Astrocyte (in vitro differentiated cells and primary cell): ENCODE measurements at regions not wholly inside any gene's neighbourhood (a gene's known extent, or its start where the extent isn't known, plus 50 kb on each side); places are given as distances from the start of the nearest gene placed in this dataset.

Experiments used
- DNase-seq: peaks from one replicate; pipeline ENCODE4 v3.0.0-alpha.2; 2010; ENCODE audit warnings: low read depth
- FAIRE-seq: peaks from 2 replicates; lab custom pipeline; 2011; peaks lifted over from hg19 to GRCh38; lab: Jason Lieb, UNC
- H2AFZ ChIP-seq: 2 replicates; pipeline ENCODE4 v1.6.0; 2012; ENCODE audit warnings: low read depth, low read length, inconsistent platforms
- H3K27ac ChIP-seq: 2 replicates; pipeline ENCODE4 v1.5.1; 2011; ENCODE audit warnings: low read depth, low read length, inconsistent platforms
- H3K27me3 ChIP-seq: 2 replicates; pipeline ENCODE4 v1.6.0; 2011; ENCODE audit warnings: low read length, inconsistent platforms; ENCODE audit not compliant: insufficient read depth
- H3K36me3 ChIP-seq: 2 replicates; pipeline ENCODE4 v1.5.1; 2011; ENCODE audit warnings: low read length, inconsistent platforms; ENCODE audit not compliant: insufficient read depth
- H3K4me1 ChIP-seq: 2 replicates; pipeline ENCODE4 v1.5.1; 2011; ENCODE audit warnings: low read length, inconsistent platforms; ENCODE audit not compliant: insufficient read depth
- H3K4me2 ChIP-seq: 2 replicates; pipeline ENCODE4 v1.6.0; 2012; ENCODE audit warnings: low read length, inconsistent platforms
- H3K4me3 ChIP-seq: 2 replicates; pipeline ENCODE4 v1.5.1; 2011; ENCODE audit warnings: low read depth, mild to moderate bottlenecking, low read length, inconsistent platforms; ENCODE audit not compliant: insufficient read depth
- H3K79me2 ChIP-seq: 2 replicates; pipeline ENCODE4 v1.6.0; 2012; ENCODE audit warnings: mild to moderate bottlenecking, low read length, inconsistent platforms; ENCODE audit not compliant: insufficient read depth
- H3K9ac ChIP-seq: 2 replicates; pipeline ENCODE4 v1.6.0; 2012; ENCODE audit warnings: mild to moderate bottlenecking, low read length, inconsistent platforms
- H3K9me3 ChIP-seq: 2 replicates; pipeline ENCODE4 v1.5.1; 2012; ENCODE audit warnings: low read depth, mild to moderate bottlenecking, low read length, inconsistent platforms; ENCODE audit not compliant: insufficient read depth
- H4K20me1 ChIP-seq: 2 replicates; pipeline ENCODE4 v1.6.0; 2012; ENCODE audit warnings: low read length, inconsistent platforms; ENCODE audit not compliant: insufficient read depth
- H3K27ac Mint-ChIP-seq: one replicate; pipeline ENCODE4 v1.8.0; 2021; ENCODE audit warnings: mild to moderate bottlenecking, mixed read lengths; ENCODE audit not compliant: unreplicated experiment
- H3K27me3 Mint-ChIP-seq: one replicate; pipeline ENCODE4 v1.8.0; 2021; ENCODE audit warnings: low read depth, mixed read lengths; ENCODE audit not compliant: unreplicated experiment
- H3K36me3 Mint-ChIP-seq: one replicate; pipeline ENCODE4 v1.8.0; 2021; ENCODE audit warnings: low read depth, mixed read lengths; ENCODE audit not compliant: unreplicated experiment
- H3K4me1 Mint-ChIP-seq: one replicate; pipeline ENCODE4 v1.8.0; 2021; ENCODE audit warnings: low read depth, mixed read lengths; ENCODE audit not compliant: unreplicated experiment
- H3K4me3 Mint-ChIP-seq: one replicate; pipeline ENCODE4 v1.8.0; 2021; ENCODE audit warnings: mild to moderate bottlenecking, moderate library complexity, mixed read lengths; ENCODE audit not compliant: unreplicated experiment
- H3K9me3 Mint-ChIP-seq: one replicate; pipeline ENCODE4 v1.8.0; 2021; ENCODE audit warnings: mild to moderate bottlenecking, mixed read lengths; ENCODE audit not compliant: unreplicated experiment
- EZH2 ChIP-seq: IDR thresholded peaks from 2 replicates; pipeline ENCODE4 v1.6.1; 2012; ENCODE audit warnings: mild to moderate bottlenecking, low read length, inconsistent platforms; ENCODE audit not compliant: insufficient read depth
- TF ChIP-seq, protein P1 (sequence below): IDR thresholded peaks from 2 replicates; pipeline ENCODE4 v1.5.1; 2011; ENCODE audit warnings: low read depth, mild to moderate bottlenecking, inconsistent platforms, low read length, moderate library complexity; ENCODE audit not compliant: insufficient read depth

DNA sequence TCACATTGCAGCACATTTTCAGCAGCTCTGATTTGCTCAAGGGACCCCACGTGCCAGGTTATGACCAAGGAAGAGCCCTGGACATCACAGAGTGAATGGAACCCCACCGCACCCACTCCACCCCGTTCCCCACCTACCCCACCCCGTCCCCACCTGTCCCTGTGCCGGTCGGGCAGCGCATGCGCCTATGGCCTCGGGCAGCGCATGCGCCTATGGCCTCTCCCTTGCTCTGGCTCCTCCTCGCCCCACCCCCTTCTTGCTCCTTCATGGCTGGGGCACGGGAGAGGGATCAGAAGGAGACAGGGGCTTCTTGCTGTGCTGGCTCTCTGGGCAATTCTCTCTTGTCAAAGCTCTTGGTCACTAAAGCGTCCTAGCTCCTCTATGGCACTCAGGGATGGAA is 371.8 kb upstream of the HS6ST1 start:
- H3K36me3 Mint-ChIP-seq, result no peaks in the 10 kb centered on the region
- FAIRE-seq, result no peak
- H3K4me1 Mint-ChIP-seq, result no peaks in the 10 kb centered on the region
- no peak for TF ChIP-seq EZH2
- TF ChIP-seq, protein P1, sequence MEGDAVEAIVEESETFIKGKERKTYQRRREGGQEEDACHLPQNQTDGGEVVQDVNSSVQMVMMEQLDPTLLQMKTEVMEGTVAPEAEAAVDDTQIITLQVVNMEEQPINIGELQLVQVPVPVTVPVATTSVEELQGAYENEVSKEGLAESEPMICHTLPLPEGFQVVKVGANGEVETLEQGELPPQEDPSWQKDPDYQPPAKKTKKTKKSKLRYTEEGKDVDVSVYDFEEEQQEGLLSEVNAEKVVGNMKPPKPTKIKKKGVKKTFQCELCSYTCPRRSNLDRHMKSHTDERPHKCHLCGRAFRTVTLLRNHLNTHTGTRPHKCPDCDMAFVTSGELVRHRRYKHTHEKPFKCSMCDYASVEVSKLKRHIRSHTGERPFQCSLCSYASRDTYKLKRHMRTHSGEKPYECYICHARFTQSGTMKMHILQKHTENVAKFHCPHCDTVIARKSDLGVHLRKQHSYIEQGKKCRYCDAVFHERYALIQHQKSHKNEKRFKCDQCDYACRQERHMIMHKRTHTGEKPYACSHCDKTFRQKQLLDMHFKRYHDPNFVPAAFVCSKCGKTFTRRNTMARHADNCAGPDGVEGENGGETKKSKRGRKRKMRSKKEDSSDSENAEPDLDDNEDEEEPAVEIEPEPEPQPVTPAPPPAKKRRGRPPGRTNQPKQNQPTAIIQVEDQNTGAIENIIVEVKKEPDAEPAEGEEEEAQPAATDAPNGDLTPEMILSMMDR, result no peak
- H3K4me1 ChIP-seq, result no peaks in the 10 kb centered on the region
- H3K9me3 ChIP-seq, result no peaks in the 10 kb centered on the region
- H3K9ac ChIP-seq, result no peak overlapping the region
- H3K27me3 Mint-ChIP-seq, result peaks cover 33% of the 10 kb centered on the region
- H3K79me2 ChIP-seq, result no peaks in the 10 kb centered on the region
- H3K4me3 ChIP-seq, result no peak overlapping the region
- H4K20me1 ChIP-seq, result no peaks in the 10 kb centered on the region
- no peaks in the 10 kb centered on the region for H3K36me3 ChIP-seq
- H3K27me3 ChIP-seq, result peaks cover 3% of the 10 kb centered on the region
- H3K4me3 Mint-ChIP-seq, result no peak overlapping the region
- H2AFZ ChIP-seq, result no peak overlapping the region
- DNase-seq, result no peak
- no peaks in the 10 kb centered on the region for H3K9me3 Mint-ChIP-seq
- no peak overlapping the region for H3K4me2 ChIP-seq
- H3K27ac ChIP-seq, result no peak overlapping the region
- H3K27ac Mint-ChIP-seq, result no peak overlapping the region

DNA sequence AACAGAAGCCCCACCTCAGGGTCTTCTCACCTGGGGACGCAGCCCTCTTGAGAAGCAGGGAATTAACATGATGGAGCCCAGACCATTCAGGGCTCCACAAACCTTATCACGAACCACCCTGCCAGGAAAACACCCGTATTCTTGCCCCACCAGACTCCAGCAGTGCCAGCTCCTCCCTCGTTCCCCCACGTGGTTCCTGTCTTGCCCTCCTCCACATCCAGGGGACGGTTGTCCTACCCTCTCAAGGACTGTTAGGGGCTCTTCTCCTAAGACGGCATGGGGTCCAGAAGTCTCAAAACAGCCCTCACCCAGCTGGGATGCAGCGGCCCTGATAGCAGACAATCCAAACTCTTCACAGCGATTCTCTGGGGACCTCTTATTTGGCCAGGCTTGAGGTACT is 372.2 kb upstream of the HS6ST1 start:
- peaks cover 3% of the 10 kb centered on the region for H3K27me3 ChIP-seq
- H3K4me3 ChIP-seq, result no peak overlapping the region
- FAIRE-seq, result no peak
- no peaks in the 10 kb centered on the region for H3K4me1 Mint-ChIP-seq
- no peaks in the 10 kb centered on the region for H3K9me3 ChIP-seq
- H4K20me1 ChIP-seq, result no peaks in the 10 kb centered on the region
- H3K27ac ChIP-seq, result no peak overlapping the region
- H3K9ac ChIP-seq, result no peak overlapping the region
- no peaks in the 10 kb centered on the region for H3K4me1 ChIP-seq
- no peak overlapping the region for H3K4me3 Mint-ChIP-seq
- H3K27me3 Mint-ChIP-seq, result peaks cover 37% of the 10 kb centered on the region
- H3K36me3 ChIP-seq, result no peaks in the 10 kb centered on the region
- no peak overlapping the region for H3K27ac Mint-ChIP-seq
- H3K79me2 ChIP-seq, result no peaks in the 10 kb centered on the region
- no peak for DNase-seq
- H3K4me2 ChIP-seq, result no peak overlapping the region
- TF ChIP-seq, protein P1, result no peak
- no peak for TF ChIP-seq EZH2
- H2AFZ ChIP-seq, result no peak overlapping the region
- no peaks in the 10 kb centered on the region for H3K36me3 Mint-ChIP-seq
- no peaks in the 10 kb centered on the region for H3K9me3 Mint-ChIP-seq

DNA sequence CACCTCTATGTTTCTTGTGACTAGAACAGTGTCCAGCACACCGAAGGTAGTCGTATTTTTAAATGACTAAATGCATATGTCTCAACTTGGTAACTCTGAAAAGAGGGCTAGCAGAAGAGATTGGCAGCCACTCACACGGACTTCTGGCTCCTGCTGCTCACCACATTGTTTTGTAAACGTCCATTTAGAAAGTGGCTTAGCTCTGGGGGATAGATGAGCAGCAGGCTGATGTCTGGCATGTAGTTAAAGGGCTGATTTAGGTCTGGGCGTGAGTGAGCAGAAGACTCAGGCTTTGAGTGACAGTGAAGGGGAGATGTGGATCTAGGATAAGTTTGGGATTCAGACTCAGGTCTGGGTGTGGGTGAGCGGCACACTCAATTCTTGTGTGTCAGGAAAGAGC is 372.9 kb upstream of the HS6ST1 start:
- no peaks in the 10 kb centered on the region for H3K9me3 ChIP-seq
- Mint-ChIP-seq H3K27me3 (peaks cover 40% of the 10 kb centered on the region), H3K36me3 (no peaks in the 10 kb centered on the region), H3K4me3 (no peak overlapping the region), H3K4me1 (no peaks in the 10 kb centered on the region), H3K27ac (no peak overlapping the region), H3K9me3 (no peaks in the 10 kb centered on the region)
- no peak for DNase-seq
- no peaks in the 10 kb centered on the region for H3K4me1 ChIP-seq
- no peak for TF ChIP-seq EZH2
- TF ChIP-seq, protein P1, result no peak
- no peaks in the 10 kb centered on the region for H4K20me1 ChIP-seq
- H2AFZ ChIP-seq, result no peak overlapping the region
- H3K9ac ChIP-seq, result no peak overlapping the region
- H3K79me2 ChIP-seq, result no peaks in the 10 kb centered on the region
- no peak overlapping the region for H3K27ac ChIP-seq
- FAIRE-seq, result no peak
- H3K27me3 ChIP-seq, result peaks cover 3% of the 10 kb centered on the region
- H3K36me3 ChIP-seq, result no peaks in the 10 kb centered on the region
- H3K4me2 ChIP-seq, result no peak overlapping the region
- H3K4me3 ChIP-seq, result no peak overlapping the region
